Activated gamma-delta T cell treated with Interleukin-2 at 50 U/mL for 16 hours (primary cell): ENCODE measurements at regions not wholly inside any gene's neighbourhood (a gene's known extent, or its start where the extent isn't known, plus 50 kb on each side); places are given as distances from the start of the nearest gene placed in this dataset.

Experiments used
- DNase-seq: peaks from one replicate; pipeline ENCODE4 v3.0.0-alpha.2; 2020

- DNase-seq: no peak
Measured at GRCh38 chr6:19979059-19979458, 141.9 kb downstream of the ID4 start.

GRCh38 chr6:19979986-19980385 is 142.8 kb downstream of the ID4 start:
- DNase-seq: no peak

DNA sequence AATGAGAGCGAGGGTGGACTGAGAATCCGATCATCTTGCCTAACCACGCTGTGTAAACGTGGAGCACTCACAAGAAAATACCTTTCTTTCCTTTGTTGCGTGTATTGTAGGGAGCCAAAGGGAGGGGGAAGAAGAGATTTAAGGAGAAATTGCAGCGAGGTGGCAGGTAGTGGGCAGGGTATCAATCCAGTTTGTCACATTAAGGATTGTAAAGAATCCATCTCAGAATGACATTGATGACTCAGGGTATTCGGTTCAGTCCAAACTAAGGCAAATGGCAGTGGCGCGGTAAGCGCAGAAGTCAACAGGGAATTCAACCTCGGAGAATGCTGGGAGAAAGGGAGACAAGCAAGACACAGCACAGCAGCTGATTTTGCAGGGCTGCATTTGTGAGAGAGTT is 146.2 kb downstream of the ID4 start:
- no peak for DNase-seq

DNA sequence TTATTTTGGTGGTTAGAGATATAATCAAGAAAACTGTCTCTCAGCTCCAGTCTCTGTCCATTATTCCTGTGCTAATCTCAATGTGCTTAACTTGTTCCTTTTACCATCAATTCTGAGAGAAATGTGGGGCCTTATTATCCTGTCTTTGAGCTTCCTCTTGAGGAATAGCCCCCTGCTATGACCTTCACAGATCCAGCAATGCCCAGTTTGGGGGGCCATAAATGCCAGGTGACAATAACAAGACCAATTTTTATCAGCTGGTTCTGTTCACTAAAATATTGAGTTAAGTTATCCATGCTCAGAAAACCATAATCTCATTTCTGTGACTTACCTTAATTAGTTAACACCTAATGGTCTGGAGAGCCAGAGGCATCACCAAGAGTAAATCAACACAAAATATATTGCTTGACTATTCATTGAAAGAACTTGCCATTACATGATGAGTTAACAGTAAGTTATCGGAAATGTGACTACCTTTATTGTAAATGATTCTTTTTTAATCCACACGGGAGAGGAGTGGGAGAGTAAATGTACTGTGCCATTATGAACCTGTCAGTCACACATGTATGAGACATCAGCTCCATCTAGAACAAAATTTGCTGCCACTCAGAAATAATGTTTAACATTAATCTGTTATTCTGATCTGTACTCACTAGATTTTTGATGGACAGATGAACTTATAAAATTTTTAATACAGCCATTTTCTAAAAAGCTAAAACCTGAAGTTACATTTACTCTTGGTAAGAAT is 149.7 kb downstream of the ID4 start:
- no peak for DNase-seq

DNA sequence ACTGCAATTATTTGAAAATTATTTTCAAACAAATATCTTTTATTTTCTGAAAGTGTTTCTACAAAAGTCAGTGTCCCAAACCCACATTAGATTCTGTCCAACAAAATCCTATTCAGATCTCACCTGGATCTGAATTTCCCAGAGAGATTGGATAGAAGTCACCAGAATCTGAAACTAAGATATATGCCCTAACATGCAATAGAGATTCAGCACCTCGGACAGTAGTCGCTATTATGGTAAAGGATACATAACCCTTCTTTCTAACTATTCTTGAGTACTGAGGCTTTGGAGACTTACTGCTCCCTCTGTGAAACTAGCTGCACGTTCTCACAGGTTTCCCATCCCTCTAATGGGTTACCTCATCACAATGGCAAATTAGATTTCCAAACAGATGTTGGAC is 151.4 kb downstream of the ID4 start:
- no peak for DNase-seq

DNA sequence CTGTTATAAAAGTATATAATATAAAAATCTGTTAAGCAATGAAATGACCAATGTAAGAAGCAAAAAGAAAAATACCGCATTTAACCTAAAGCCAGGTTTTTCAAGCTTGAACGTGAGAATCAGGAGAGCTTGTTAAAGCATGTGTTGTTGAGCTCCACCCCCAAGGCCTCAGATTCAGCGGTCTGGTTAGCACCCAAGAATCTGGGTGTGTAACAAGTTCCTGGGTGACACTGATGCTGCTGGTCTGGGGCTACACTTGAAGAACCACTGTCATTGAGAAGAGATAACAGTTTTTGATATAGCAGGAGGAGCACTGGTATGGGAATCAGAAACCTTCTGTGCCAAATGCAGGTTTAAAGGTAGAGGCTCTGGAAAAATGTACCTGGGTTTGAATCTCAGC is 154.0 kb downstream of the ID4 start:
- no peak for DNase-seq

- no peak for DNase-seq
Measured at GRCh38 chr6:19994909-19995308, 157.7 kb downstream of the ID4 start.

GRCh38 chr6:19995575-19996257 is 158.5 kb downstream of the ID4 start:
- DNase-seq: no peak

DNA sequence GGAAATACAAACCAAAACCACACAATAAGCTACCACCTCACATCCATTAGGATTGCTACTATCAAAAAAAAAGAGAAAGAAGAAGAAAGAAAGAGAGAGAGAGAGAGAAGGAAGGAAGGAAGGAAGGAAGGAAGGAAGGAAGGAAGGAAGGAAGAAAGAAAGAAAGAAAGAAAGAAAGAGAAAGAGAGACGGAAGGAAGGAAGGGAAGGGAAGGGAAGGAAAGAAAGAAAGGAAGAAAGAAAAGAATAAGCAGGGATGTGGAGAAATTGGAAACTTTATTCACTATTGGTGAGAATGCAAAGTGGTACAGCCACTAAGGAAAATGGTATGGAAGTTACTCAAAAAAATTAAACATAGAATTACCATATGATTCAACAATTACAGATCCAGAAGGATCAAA is 159.9 kb downstream of the ID4 start:
- DNase-seq: no peak

GRCh38 chr6:19998541-19998940 is 161.4 kb downstream of the ID4 start:
- no peak for DNase-seq

DNA sequence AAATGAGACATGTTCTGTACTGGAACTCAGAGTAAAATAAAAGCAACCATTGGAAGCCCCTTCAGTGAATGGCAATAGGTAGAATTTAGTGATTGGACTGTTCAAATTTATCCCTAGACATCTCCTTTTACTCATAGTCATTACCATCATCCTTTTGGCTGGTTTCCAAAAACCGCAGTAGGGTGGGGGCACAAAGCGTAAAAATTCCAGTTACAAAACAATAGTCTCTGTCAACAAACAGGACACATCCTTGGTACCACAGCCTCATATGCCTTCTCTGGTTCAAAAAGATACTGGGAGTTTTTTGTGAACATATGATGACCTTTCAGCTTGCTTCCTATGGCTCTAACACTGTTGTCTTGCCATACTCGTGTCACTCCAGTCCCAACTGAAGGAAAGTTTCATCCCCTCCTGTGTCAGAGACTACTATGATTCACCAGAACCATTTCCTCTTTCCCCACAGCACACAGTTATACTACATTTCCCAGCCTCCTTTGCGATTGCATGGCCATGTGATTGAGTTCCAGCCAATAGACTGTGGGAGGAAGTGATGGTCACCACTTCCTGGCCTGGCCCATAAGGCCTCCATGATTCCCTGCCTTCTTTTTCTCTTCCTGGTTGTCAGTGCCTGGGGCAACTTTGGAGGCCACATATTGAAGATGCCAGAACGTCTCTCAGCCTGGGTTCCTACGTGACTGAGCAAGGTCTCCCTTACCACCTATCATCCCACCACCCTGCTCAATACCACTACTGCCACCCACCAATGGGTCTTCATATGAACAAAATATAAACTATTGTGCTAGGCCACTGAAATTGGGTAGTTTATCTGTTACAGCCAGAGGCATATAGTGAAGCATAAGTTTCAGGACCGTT is 162.4 kb downstream of the ID4 start:
- no peak for DNase-seq

DNA sequence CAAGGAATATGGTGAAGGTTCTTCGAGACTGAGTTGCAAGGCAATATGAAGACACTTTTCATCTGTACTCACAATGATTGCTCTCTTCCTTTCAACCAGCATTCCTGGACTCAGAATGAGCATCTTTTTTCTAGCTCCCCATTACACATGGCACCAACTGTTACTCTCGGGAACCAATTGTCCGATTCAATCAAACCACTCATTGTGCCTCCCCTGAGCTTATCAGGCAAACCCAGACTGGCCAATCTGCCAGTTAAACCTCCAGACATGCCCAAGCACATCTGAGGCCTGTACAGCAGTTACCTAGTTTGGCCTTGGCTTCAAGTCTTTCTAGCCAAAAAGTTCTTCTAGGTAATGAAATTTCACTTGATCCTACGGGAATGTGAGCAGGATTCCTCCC is 164.1 kb downstream of the ID4 start:
- no peak for DNase-seq

DNA sequence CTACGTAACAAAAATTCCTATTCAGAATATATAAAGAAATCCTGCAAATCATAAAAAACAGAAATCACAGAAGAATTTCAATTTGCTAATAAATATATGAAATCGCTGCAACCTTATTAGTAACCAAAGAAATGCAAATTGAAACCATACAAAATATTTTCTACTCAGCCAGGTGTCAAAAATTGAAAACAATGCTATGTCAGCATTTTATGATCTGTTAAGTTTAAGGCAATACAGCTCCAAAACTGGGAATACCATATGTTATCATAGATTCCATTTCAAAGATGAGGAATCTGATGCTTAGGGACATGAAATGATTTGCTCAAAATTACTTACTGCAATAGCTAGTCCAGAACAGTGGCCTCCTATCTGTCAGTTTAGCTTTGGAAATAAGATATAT is 168.9 kb downstream of the ID4 start:
- DNase-seq: no peak

DNA sequence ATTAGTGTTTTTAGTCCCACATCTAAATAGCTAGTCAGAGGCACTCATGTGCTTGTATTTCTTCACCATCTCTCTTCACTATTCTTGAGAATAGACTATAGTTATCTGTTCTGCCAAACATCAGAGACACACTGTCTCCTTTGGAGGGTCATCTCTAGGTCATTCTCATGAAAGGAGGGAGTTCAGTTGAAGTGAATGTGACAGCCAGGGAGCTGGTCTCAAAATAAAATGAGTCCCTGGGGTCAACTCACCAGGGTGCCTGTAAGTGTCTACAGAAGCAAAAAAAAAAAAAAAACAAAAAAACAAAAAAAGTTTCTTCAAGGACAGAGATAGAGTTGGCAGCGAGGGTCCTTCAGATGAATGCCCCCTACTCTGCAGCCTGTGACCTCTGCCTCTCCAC is 171.0 kb downstream of the ID4 start:
- no peak for DNase-seq

DNA sequence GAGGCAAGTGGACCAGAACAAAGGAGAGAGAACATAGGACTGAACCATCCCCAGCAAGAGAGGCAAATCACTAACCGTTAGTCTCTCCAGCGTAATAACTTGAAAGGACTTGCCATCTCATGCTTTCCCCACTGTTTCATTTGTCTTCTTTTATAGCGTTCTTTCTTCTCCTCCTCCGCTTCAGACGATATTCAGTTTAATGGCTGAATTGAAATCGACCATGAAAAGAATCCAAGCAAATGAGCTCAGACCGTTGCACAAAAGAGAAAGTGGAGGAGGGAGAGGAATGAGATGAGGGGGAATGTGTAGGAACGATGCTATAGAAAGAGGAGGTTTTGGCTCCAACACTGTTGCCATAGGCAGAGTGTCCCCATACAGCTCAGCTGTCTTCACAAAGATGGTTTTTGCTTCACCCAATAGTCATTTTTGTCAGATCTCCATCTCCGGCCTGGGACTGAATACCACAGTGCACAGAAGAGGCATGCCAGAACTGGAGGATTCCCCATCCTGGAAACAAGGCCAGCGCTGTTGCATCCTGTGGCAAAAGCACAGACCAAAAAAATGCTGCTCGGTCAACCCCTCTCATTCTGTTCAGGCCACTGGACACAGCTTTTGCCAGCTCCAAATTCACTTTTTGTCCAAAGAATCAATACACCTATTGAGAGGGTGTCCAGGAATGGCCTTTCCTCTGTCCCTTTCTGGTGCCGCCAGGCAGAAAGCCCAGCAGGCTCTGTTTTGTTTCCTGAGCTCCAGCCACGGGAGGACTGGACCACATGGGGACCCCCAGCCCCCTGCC is 176.1 kb downstream of the ID4 start:
- DNase-seq: no peak

- DNase-seq: no peak
Measured at GRCh38 chr6:20014508-20014907, 177.3 kb downstream of the ID4 start.

DNA sequence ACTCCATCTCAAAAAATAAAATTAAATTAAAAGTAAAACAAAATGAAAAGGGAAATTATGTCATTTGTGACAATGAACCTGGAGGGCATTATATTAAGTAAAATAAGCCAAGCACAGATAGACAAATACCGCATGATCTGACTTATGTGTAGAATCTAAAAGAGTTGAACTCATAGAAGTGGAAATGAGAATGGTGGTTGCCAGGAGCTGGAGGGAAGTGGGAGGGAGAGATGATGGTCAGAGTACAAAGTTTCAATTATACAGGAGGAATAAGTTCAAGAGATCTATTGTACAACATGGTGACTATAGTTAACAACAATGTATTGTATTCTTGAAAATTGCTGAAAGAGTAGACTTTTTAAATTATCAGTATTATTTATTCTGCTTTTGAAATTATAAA is 183.4 kb downstream of the ID4 start:
- DNase-seq: no peak

DNA sequence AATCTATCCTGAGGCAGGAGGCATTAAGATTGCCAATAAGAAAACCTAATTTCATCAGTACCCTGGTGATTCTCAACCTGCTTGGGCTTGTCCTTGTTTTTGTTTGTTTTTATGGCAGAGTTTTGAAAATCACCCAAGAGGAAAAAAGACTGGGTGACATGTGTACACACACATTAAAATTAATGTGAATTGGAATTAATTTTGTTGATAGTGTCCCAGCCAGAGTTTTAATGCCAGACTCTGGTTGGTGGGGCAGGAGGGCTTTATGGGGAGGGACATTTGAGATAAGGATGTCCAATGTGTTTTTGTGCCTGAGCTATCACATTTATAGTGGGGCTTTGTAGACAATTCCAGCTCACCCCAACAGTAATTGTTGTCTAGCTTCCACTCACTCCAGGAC is 184.6 kb downstream of the ID4 start:
- DNase-seq: no peak

- peak; percentile 6 for DNase-seq
Measured at GRCh38 chr6:20023549-20024315, 186.6 kb downstream of the ID4 start.

DNA sequence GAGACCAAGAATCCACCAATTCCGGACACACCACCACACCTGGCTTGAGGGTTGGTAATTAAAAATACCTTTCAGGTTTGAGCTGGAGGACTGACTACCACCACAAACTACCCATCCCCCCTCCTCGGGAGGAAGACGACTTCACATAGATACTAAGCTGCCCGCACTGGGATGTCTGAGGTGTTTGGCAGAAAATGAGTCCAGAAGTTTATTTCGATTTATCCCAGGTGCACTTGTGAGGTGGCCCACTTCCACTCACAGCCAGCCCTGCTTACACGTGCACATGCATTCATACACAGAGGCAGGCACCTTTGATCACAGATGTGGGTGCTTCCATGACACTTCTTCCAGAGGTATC is 187.1 kb downstream of the ID4 start:
- no peak for DNase-seq

DNA sequence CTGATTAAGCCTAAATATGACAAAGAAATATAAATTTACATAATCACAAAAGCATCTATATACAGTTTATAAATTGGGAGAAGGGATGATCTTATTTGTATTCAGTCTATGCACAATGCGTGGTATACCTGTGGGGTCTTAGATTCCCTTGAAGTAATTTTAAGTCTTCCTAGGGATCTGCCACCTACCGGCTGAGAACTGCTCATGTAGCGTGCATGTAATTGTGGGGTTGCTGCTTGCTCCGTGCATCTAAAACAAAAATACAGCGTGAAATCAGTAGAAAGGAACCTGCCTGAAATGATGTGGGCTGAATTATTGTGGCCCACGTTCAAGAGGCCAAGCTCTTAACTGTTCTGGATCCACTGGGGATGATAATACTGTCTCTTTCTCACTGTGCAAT is 187.3 kb downstream of the MBOAT1 start:
- DNase-seq: no peak

- DNase-seq: no peak
Measured at GRCh38 chr6:20025681-20026080, 186.6 kb downstream of the MBOAT1 start.
